GM23248 (cell line): ENCODE measurements at regions not wholly inside any gene's neighbourhood (a gene's known extent, or its start where the extent isn't known, plus 50 kb on each side); places are given as distances from the start of the nearest gene placed in this dataset.

Source experiments
- EZH2 ChIP-seq: fragments of 200-600 bp; sonication (generic); IDR thresholded peaks from 2 replicates; pipeline ENCODE4 v1.6.1; 2018; ENCODE audit warnings: antibody characterized with exemption, mild to moderate bottlenecking; ENCODE audit not compliant: insufficient read depth, poor library complexity, severe bottlenecking
- EZH2phosphoT487 ChIP-seq: fragments of 200-600 bp; sonication (generic); IDR thresholded peaks from 2 replicates; pipeline ENCODE4 v1.6.1; 2018; ENCODE audit warnings: antibody characterized with exemption, moderate library complexity, mild to moderate bottlenecking, low read depth; ENCODE audit not compliant: insufficient read depth

- TF ChIP-seq EZH2 (no peak), EZH2phosphoT487 (no peak)
Observed at GRCh38 chr6:8948733-8949132, 513.4 kb upstream of the SLC35B3 start.
